OCI-LY7 (cell line): ENCODE measurements at regions not wholly inside any gene's neighbourhood (a gene's known extent, or its start where the extent isn't known, plus 50 kb on each side); places are given as distances from the start of the nearest gene placed in this dataset.

Experiments used
- BruUV-seq: library from RNA; stranded (reverse); fragments of 400-500 nt; replicated peaks from 2 replicates; lab custom pipeline; 2021; lab: Mats Ljungman, UMichigan
- CTCF ChIA-PET: fragments of 300-600 bp; sonication (Branson Sonifier 250); formaldehyde crosslinking; loops from one replicate; lab custom pipeline; 2022; ENCODE audit warnings: antibody characterized with exemption; ENCODE audit not compliant: unreplicated experiment; lab: Charles Lee
- POLR2A ChIA-PET: fragments of 300-600 bp; sonication (Branson Sonifier 250); formaldehyde crosslinking; loops from one replicate; lab custom pipeline; 2022; ENCODE audit warnings: antibody characterized with exemption; lab: Charles Lee
- DNase-seq: peaks from one replicate; pipeline ENCODE4 v3.0.0-alpha.2; 2015; ENCODE audit warnings: low spot score
- H2AFZ ChIP-seq: fragments of 200-600 bp; sonication (generic), shearing (Covaris generic); 2 replicates; pipeline ENCODE4 v1.6.1; 2014; ENCODE audit warnings: mild to moderate bottlenecking, antibody characterized with exemption, low read length, moderate library complexity
- H3K27ac ChIP-seq: fragments of 200-600 bp; sonication (generic); 2 replicates; pipeline ENCODE4 v1.5.1; 2014; ENCODE audit warnings: mixed run types, low read depth, mild to moderate bottlenecking, moderate library complexity, low read length, inconsistent platforms; ENCODE audit not compliant: poor library complexity, severe bottlenecking
- H3K36me3 ChIP-seq: fragments of 200-600 bp; sonication (generic); 2 replicates; pipeline ENCODE4 v1.6.1; 2014; ENCODE audit warnings: mild to moderate bottlenecking, antibody characterized with exemption, low read length, moderate library complexity, mixed read lengths; ENCODE audit not compliant: insufficient read depth
- H3K4me1 ChIP-seq: fragments of 200-600 bp; sonication (generic); 2 replicates; pipeline ENCODE4 v1.5.1; 2014; ENCODE audit warnings: mild to moderate bottlenecking, low read length; ENCODE audit not compliant: insufficient read depth, poor library complexity, severe bottlenecking
- H3K4me2 ChIP-seq: fragments of 200-600 bp; sonication (generic); 2 replicates; pipeline ENCODE4 v1.6.1; 2014; ENCODE audit warnings: mild to moderate bottlenecking, low read length
- H3K4me3 ChIP-seq: fragments of 200-600 bp; sonication (generic); 2 replicates; pipeline ENCODE4 v1.5.1; 2014; ENCODE audit warnings: mild to moderate bottlenecking, low read depth, low read length; ENCODE audit not compliant: poor library complexity, severe bottlenecking
- H3K79me2 ChIP-seq: fragments of 200-600 bp; sonication (generic); 2 replicates; pipeline ENCODE4 v1.6.1; 2016; ENCODE audit warnings: low read depth, mild to moderate bottlenecking, low read length, moderate library complexity, mixed read lengths; ENCODE audit not compliant: insufficient read depth
- H3K9me2 ChIP-seq: fragments of 200-600 bp; sonication (generic); 2 replicates; pipeline ENCODE4 v1.6.1; 2016; ENCODE audit warnings: mild to moderate bottlenecking, low read length, mixed read lengths; ENCODE audit not compliant: insufficient read depth
- H3K9me3 ChIP-seq: fragments of 200-600 bp; sonication (generic); 2 replicates; pipeline ENCODE4 v1.6.1; 2014; ENCODE audit warnings: mild to moderate bottlenecking, mixed run types, low read length, mixed read lengths
- H4K20me1 ChIP-seq: fragments of 200-600 bp; sonication (generic); 2 replicates; pipeline ENCODE4 v1.6.1; 2014; ENCODE audit warnings: mild to moderate bottlenecking, antibody characterized with exemption, low read length, moderate library complexity, mixed read lengths; ENCODE audit not compliant: insufficient read depth
- EZH2phosphoT487 ChIP-seq: fragments of 200-600 bp; sonication (generic); IDR thresholded peaks from 2 replicates; pipeline ENCODE4 v1.6.1; 2018; ENCODE audit warnings: low read depth, borderline replicate concordance, mild to moderate bottlenecking, mixed run types, antibody characterized with exemption, low read length, moderate library complexity, mixed read lengths
- intact Hi-C: fragments of 100-400 bp; cut with micrococcal nuclease; formaldehyde crosslinking; loops from one replicate; pipeline ENCODE4 v1.10.0; 2022; ENCODE audit not compliant: unreplicated experiment
- TF ChIP-seq, protein P1 (sequence below): fragments of 200-600 bp; sonication (generic); conservative IDR thresholded peaks from 2 replicates; pipeline ENCODE4 v1.5.1; 2014; ENCODE audit warnings: mild to moderate bottlenecking, antibody characterized with exemption, low read length, moderate library complexity, mixed read lengths

DNA sequence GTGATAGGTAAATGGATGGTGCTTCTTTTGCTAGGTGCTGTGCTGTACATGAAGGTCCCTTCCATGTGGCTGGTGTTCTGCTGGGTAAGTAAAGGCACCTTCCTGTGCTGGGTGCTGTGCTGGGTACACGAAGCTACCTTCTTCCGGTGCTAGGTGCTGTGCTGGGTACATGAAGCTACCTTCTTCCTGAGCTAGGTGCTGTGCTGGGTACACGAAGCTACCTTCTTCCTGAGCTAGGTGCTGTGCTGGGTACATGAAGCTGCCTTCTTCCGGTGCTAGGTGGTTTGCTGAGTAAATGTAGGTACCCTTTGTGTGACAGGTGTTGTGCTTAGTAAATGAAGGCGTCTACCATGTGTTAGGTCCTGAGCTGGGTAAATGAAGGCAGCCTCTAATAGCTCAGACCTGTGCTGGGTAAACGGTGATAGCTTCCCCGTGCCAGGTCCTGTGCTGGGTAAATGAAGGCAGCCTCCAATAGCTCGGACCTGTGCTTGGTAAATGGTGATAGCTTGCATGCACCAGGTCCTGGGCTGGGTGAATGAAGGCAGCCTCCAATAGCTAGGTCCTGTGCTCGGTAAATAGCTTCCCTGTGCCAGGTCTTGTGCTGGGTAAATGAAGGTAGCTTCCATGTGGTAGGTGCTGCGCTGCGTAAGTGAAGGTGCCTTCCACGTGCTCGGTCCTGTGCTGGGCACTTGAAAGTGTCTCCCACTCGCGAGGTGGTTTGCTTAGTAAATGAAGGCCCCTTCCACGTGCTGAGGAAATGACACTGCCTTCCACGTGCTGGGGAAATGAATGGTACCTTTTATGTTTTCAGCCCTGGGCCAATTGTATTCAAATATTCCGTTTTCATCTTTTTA is 115.5 kb downstream of the ERMARD start:
- ChIA-PET POLR2A (no interaction called here), CTCF (interaction anchor here (0.5 to 0.8 kb wide), 5 partner anchors 11 to 185 kb away, joined by 3 to 5 read pairs (median 3); partner anchors contain the start of gene C6orf120)
- TF ChIP-seq EZH2phosphoT487 = no peak
- TF ChIP-seq, protein P1, sequence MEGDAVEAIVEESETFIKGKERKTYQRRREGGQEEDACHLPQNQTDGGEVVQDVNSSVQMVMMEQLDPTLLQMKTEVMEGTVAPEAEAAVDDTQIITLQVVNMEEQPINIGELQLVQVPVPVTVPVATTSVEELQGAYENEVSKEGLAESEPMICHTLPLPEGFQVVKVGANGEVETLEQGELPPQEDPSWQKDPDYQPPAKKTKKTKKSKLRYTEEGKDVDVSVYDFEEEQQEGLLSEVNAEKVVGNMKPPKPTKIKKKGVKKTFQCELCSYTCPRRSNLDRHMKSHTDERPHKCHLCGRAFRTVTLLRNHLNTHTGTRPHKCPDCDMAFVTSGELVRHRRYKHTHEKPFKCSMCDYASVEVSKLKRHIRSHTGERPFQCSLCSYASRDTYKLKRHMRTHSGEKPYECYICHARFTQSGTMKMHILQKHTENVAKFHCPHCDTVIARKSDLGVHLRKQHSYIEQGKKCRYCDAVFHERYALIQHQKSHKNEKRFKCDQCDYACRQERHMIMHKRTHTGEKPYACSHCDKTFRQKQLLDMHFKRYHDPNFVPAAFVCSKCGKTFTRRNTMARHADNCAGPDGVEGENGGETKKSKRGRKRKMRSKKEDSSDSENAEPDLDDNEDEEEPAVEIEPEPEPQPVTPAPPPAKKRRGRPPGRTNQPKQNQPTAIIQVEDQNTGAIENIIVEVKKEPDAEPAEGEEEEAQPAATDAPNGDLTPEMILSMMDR = no peak
- Histone ChIP-seq H3K9me2 (no peaks in the 10 kb centered on the region), H3K4me1 (peaks cover 45% of the 10 kb centered on the region), H3K36me3 (no peaks in the 10 kb centered on the region), H3K4me3 (no peak overlapping the region), H2AFZ (no peak overlapping the region), H3K79me2 (no peaks in the 10 kb centered on the region), H3K9me3 (peaks cover 6% of the 10 kb centered on the region; the same call in 1 of the 2 replicates), H3K4me2 (no peak overlapping the region), H4K20me1 (no peaks in the 10 kb centered on the region), H3K27ac (no peak overlapping the region)
- BruUV-seq = no TSS peak
- intact Hi-C loops = no loop called here
- no peak for DNase-seq

DNA sequence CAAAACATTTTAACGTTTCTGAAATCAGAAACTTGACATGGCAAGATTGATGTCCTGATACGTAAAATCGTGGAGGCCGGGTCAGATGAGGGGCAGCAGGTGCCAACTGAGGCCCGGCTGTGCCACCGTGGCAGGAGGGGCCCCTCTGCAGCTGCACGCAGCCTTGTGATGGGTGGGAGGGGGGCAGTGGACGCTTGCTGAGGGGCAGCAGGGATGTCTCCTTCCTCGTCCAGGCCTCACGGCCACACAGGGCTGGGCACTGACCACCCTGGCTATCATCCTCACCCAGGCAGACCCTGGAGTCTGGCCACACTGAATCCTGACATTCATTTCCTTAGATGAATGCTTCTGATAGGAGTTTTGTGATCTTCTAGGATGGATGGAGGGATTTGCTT is 114.7 kb downstream of the ERMARD start:
- Histone ChIP-seq H3K36me3 (no peaks in the 10 kb centered on the region), H3K27ac (no peak overlapping the region), H3K79me2 (no peaks in the 10 kb centered on the region), H2AFZ (no peak overlapping the region), H3K4me3 (no peak overlapping the region), H3K4me1 (peaks cover 45% of the 10 kb centered on the region), H4K20me1 (no peaks in the 10 kb centered on the region), H3K9me2 (no peaks in the 10 kb centered on the region), H3K4me2 (no peak overlapping the region), H3K9me3 (peaks cover 6% of the 10 kb centered on the region; the same call in 1 of the 2 replicates)
- DNase-seq = no peak
- intact Hi-C loops = no loop called here
- BruUV-seq = no TSS peak
- POLR2A ChIA-PET = no interaction called here
- CTCF ChIA-PET = interaction anchor here (0.6 to 0.8 kb wide), 3 partner anchors 12 to 164 kb away, joined by 3 to 5 read pairs (median 3); partner anchors contain the start of gene C6orf120
- no peak for TF ChIP-seq EZH2phosphoT487
- TF ChIP-seq, protein P1 = no peak
